MM.1S (cell line): ENCODE measurements at regions not wholly inside any gene's neighbourhood (a gene's known extent, or its start where the extent isn't known, plus 50 kb on each side); places are given as distances from the start of the nearest gene placed in this dataset.
"Not testable (repeated sequence)": the region's sequence is repeated elsewhere in the genome, so short reads cannot be mapped to it uniquely, and the experiment has no call there.

Source experiments
- DNase-seq: peaks from one replicate; pipeline ENCODE4 v3.0.0-alpha.2; 2015
- H2AFZ ChIP-seq: fragments of 300-600 bp; sonication (generic); 2 replicates; pipeline ENCODE4 v1.6.0; 2016; ENCODE audit warnings: antibody characterized with exemption, low read length
- H3F3A ChIP-seq: fragments of 300-600 bp; sonication (generic); 2 replicates; pipeline ENCODE4 v1.6.1; 2016; ENCODE audit warnings: mild to moderate bottlenecking, antibody characterized with exemption, low read length, moderate library complexity, mixed read lengths; ENCODE audit not compliant: insufficient read depth
- H3K27ac ChIP-seq: fragments of 300-600 bp; sonication (generic); 2 replicates; pipeline ENCODE4 v1.5.1; 2016; ENCODE audit warnings: mild to moderate bottlenecking, low read length
- H3K27me3 ChIP-seq: fragments of 300-600 bp; sonication (generic); replicated peaks from 2 replicates; pipeline ENCODE4 v1.6.0; 2016; ENCODE audit warnings: low read length; ENCODE audit not compliant: insufficient read depth
- H3K36me3 ChIP-seq: fragments of 300-600 bp; sonication (generic); replicated peaks from 2 replicates; pipeline ENCODE4 v1.6.1; 2016; ENCODE audit warnings: mild to moderate bottlenecking, low read length, mixed read lengths; ENCODE audit not compliant: insufficient read depth
- H3K4me1 ChIP-seq: fragments of 300-600 bp; sonication (generic); 2 replicates; pipeline ENCODE4 v1.6.1; 2016; ENCODE audit warnings: low read length, mixed read lengths
- H3K4me2 ChIP-seq: fragments of 300-600 bp; sonication (generic); 2 replicates; pipeline ENCODE4 v1.6.0; 2016; ENCODE audit warnings: low read depth, low read length
- H3K4me3 ChIP-seq: fragments of 300-600 bp; sonication (generic); 2 replicates; pipeline ENCODE4 v1.5.1; 2016; ENCODE audit warnings: low read length, mixed read lengths
- H3K79me2 ChIP-seq: fragments of 300-600 bp; sonication (generic); 2 replicates; pipeline ENCODE4 v1.6.1; 2016; ENCODE audit warnings: mixed run types, low read length, mixed read lengths
- H3K9ac ChIP-seq: fragments of 300-600 bp; sonication (generic); 2 replicates; pipeline ENCODE4 v1.6.1; 2016; ENCODE audit warnings: low read length, mixed read lengths
- H3K9me2 ChIP-seq: fragments of 300-600 bp; sonication (generic); replicated peaks from 2 replicates; pipeline ENCODE4 v1.6.1; 2016; ENCODE audit warnings: mild to moderate bottlenecking, low read length, mixed read lengths; ENCODE audit not compliant: insufficient read depth
- H3K9me3 ChIP-seq: fragments of 300-600 bp; sonication (generic); replicated peaks from 2 replicates; pipeline ENCODE4 v1.6.1; 2016; ENCODE audit warnings: mild to moderate bottlenecking, low read length, mixed read lengths; ENCODE audit not compliant: insufficient read depth
- H4K20me1 ChIP-seq: fragments of 300-600 bp; sonication (generic); 2 replicates; pipeline ENCODE4 v1.6.1; 2016; ENCODE audit warnings: mild to moderate bottlenecking, low read length, moderate library complexity, mixed read lengths; ENCODE audit not compliant: insufficient read depth
- CTCF ChIP-seq: fragments of 300-600 bp; sonication (generic); IDR thresholded peaks from 2 replicates; pipeline ENCODE4 v1.5.1; 2016; ENCODE audit warnings: antibody characterized with exemption, low read length, mixed read lengths
- EZH2 ChIP-seq: fragments of 300-600 bp; sonication (generic); optimal IDR thresholded peaks from 2 replicates; pipeline ENCODE3; 2017; ENCODE audit warnings: low read depth, mild to moderate bottlenecking, antibody characterized with exemption, low read length, mixed read lengths
- EZH2phosphoT487 ChIP-seq: fragments of 300-600 bp; sonication (generic); IDR thresholded peaks from 2 replicates; pipeline ENCODE4 v1.6.1; 2018; ENCODE audit warnings: antibody characterized with exemption, low read length

- Histone ChIP-seq H3K4me3 (no peak overlapping the region), H3K9me3 (no peaks in the 10 kb centered on the region), H3K36me3 (no peaks in the 10 kb centered on the region), H3K79me2 (no peaks in the 10 kb centered on the region), H3F3A (no peaks in the 10 kb centered on the region), H3K4me1 (no peaks in the 10 kb centered on the region), H3K27ac (no peak overlapping the region), H2AFZ (no peak overlapping the region), H3K27me3 (no peaks in the 10 kb centered on the region), H4K20me1 (no peaks in the 10 kb centered on the region), H3K9me2 (no peaks in the 10 kb centered on the region), H3K4me2 (no peak overlapping the region), H3K9ac (no peak overlapping the region)
- DNase-seq, result no peak
- TF ChIP-seq EZH2phosphoT487 (no peak), CTCF (no peak), EZH2 (no peak)
Observed at GRCh38 chr5:174919351-174919750, 195.0 kb downstream of the MSX2 start.

GRCh38 chr5:174918655-174919054, 194.3 kb downstream of the MSX2 start:
- Histone ChIP-seq H3K27ac (no peak overlapping the region), H3F3A (no peaks in the 10 kb centered on the region), H3K27me3 (no peaks in the 10 kb centered on the region), H3K79me2 (no peaks in the 10 kb centered on the region), H3K4me1 (no peaks in the 10 kb centered on the region), H2AFZ (no peak overlapping the region), H3K4me2 (no peak overlapping the region), H3K9me3 (no peaks in the 10 kb centered on the region), H4K20me1 (no peaks in the 10 kb centered on the region), H3K4me3 (no peak overlapping the region), H3K9me2 (no peaks in the 10 kb centered on the region), H3K36me3 (no peaks in the 10 kb centered on the region), H3K9ac (no peak overlapping the region)
- TF ChIP-seq CTCF (no peak), EZH2phosphoT487 (no peak), EZH2 (no peak)
- no peak for DNase-seq

GRCh38 chr5:174917976-174918554, 193.7 kb downstream of the MSX2 start:
- Histone ChIP-seq H3K9me3 (no peaks in the 10 kb centered on the region), H3K27ac (no peak overlapping the region), H3K36me3 (no peaks in the 10 kb centered on the region), H4K20me1 (no peaks in the 10 kb centered on the region), H3K4me3 (no peak overlapping the region), H3K9me2 (no peaks in the 10 kb centered on the region), H3K4me2 (no peak overlapping the region), H3K79me2 (no peaks in the 10 kb centered on the region), H3F3A (no peaks in the 10 kb centered on the region), H3K4me1 (no peaks in the 10 kb centered on the region), H2AFZ (no peak overlapping the region), H3K27me3 (no peaks in the 10 kb centered on the region), H3K9ac (no peak overlapping the region)
- TF ChIP-seq EZH2 (no peak), CTCF (no peak), EZH2phosphoT487 (no peak)
- DNase-seq, result no peak

GRCh38 chr5:174917435-174917834, 193.1 kb downstream of the MSX2 start:
- H4K20me1 ChIP-seq, H3K9me3 ChIP-seq, H3K4me1 ChIP-seq, H3K36me3 ChIP-seq, H3K27me3 ChIP-seq, H3K4me3 ChIP-seq, H3K79me2 ChIP-seq, H3K4me2 ChIP-seq, H2AFZ ChIP-seq, H3F3A ChIP-seq, H3K9ac ChIP-seq, H3K9me2 ChIP-seq, DNase-seq, H3K27ac ChIP-seq: not testable (repeated sequence)

GRCh38 chr5:174916924-174917323, 192.5 kb downstream of the MSX2 start:
- not testable (repeated sequence) for H3K9ac ChIP-seq

More at GRCh38 chr5:174916924-174917323, 192.5 kb downstream of the MSX2 start:
- not testable (repeated sequence) for H3K4me3 ChIP-seq, H3K27me3 ChIP-seq, H3K36me3 ChIP-seq, H3K9me3 ChIP-seq, DNase-seq, H3K4me1 ChIP-seq, H3K27ac ChIP-seq, H2AFZ ChIP-seq, H3K4me2 ChIP-seq, H3K9me2 ChIP-seq, H4K20me1 ChIP-seq, H3F3A ChIP-seq, H3K79me2 ChIP-seq
